ENCODE measurements at regions not wholly inside any gene's neighbourhood (a gene's known extent, or its start where the extent isn't known, plus 50 kb on each side); places are given as distances from the start of the nearest gene placed in this dataset.

DNA sequence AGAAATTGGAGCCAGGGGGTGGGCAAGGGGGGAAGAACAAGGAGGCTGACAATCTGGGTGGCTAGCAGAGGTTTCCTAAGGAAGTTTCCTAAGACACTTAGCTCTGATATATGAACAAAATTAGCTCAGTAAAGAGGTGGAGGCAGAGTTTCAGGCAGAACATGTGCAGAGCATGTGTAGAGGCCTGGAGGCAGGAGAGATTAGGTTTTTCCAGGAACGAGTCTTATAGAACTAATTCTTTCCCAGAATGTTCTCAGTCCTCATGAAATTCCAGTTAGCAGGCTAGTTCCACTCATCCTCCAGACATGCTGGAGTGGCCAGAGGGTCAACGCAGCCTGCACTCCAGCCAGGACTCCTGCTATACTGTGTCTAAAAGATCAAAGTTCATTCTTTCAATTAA is 184.7 kb downstream of the LACC1 start:
- TF ChIP-seq CTCF (IDR thresholded peaks at IDR 0.05) (no peak), POLR2AphosphoS5 (IDR thresholded peaks at IDR 0.05) (no peak)

All from suprapubic skin (tissue), 3 donors.